ENCODE measurements at regions not wholly inside any gene's neighbourhood (a gene's known extent, or its start where the extent isn't known, plus 50 kb on each side); places are given as distances from the start of the nearest gene placed in this dataset.

- no peak for TF ChIP-seq CTCF (IDR thresholded peaks at IDR 0.05; ENCODE audit: unreplicated experiment)
- Mint-ChIP-seq H3K4me3 (ENCODE audit: unreplicated experiment) (no peak overlapping the region), H3K27me3 (ENCODE audit: insufficient read depth, unreplicated experiment) (no peaks in the 10 kb centered on the region), H3K9me3 (ENCODE audit: unreplicated experiment) (no peaks in the 10 kb centered on the region), H3K27ac (ENCODE audit: low read depth, unreplicated experiment) (no peak overlapping the region), H3K36me3 (ENCODE audit: insufficient read depth, unreplicated experiment) (no peaks in the 10 kb centered on the region), H3K4me1 (ENCODE audit: insufficient read depth, unreplicated experiment) (no peaks in the 10 kb centered on the region)
- POLR2A ChIA-PET = no interaction called here
- no TSS peak for BruUV-seq (replicated peaks)
- intact Hi-C loops (cut with micrococcal nuclease) = no loop called here
- DNase-seq (ENCODE audit: unreplicated experiment) = no peak
- CTCF ChIA-PET = interaction anchor here (0.9 kb wide), 1 partner anchor 10 kb away, joined by 3 read pairs; no protein-coding TSS in a partner anchor
Measured at GRCh38 chr2:193808877-193809276, 1614.1 kb upstream of the TMEFF2 start.

- Mint-ChIP-seq H3K27me3 (ENCODE audit: insufficient read depth, unreplicated experiment) (no peaks in the 10 kb centered on the region), H3K27ac (ENCODE audit: low read depth, unreplicated experiment) (no peak overlapping the region), H3K36me3 (ENCODE audit: insufficient read depth, unreplicated experiment) (no peaks in the 10 kb centered on the region), H3K4me1 (ENCODE audit: insufficient read depth, unreplicated experiment) (no peaks in the 10 kb centered on the region), H3K4me3 (ENCODE audit: unreplicated experiment) (no peak overlapping the region), H3K9me3 (ENCODE audit: unreplicated experiment) (no peaks in the 10 kb centered on the region)
- no peak for TF ChIP-seq CTCF (IDR thresholded peaks at IDR 0.05; ENCODE audit: unreplicated experiment)
- POLR2A ChIA-PET = no interaction called here
- BruUV-seq (replicated peaks) = no TSS peak
- intact Hi-C loops (cut with micrococcal nuclease) = no loop called here
- CTCF ChIA-PET = interaction anchor here (0.6 kb wide), 1 partner anchor 111 kb away, joined by 4 read pairs; no protein-coding TSS in a partner anchor
- DNase-seq (ENCODE audit: unreplicated experiment) = no peak
Measured at GRCh38 chr2:193806088-193806774, 1611.5 kb upstream of the TMEFF2 start.

GRCh38 chr2:193796847-193797246 is 1602.1 kb upstream of the TMEFF2 start:
- intact Hi-C loops (cut with micrococcal nuclease) = no loop called here
- TF ChIP-seq CTCF (IDR thresholded peaks at IDR 0.05; ENCODE audit: unreplicated experiment) = no peak
- Mint-ChIP-seq H3K36me3 (ENCODE audit: insufficient read depth, unreplicated experiment) (no peaks in the 10 kb centered on the region), H3K9me3 (ENCODE audit: unreplicated experiment) (no peaks in the 10 kb centered on the region), H3K4me1 (ENCODE audit: insufficient read depth, unreplicated experiment) (peaks cover 5% of the 10 kb centered on the region), H3K4me3 (ENCODE audit: unreplicated experiment) (no peak overlapping the region), H3K27ac (ENCODE audit: low read depth, unreplicated experiment) (no peak overlapping the region), H3K27me3 (ENCODE audit: insufficient read depth, unreplicated experiment) (no peaks in the 10 kb centered on the region)
- CTCF ChIA-PET = no interaction called here
- no TSS peak for BruUV-seq (replicated peaks)
- DNase-seq (ENCODE audit: unreplicated experiment) = no peak
- POLR2A ChIA-PET = no interaction called here

GRCh38 chr2:193793914-193794313 is 1599.2 kb upstream of the TMEFF2 start:
- H3K9me3 Mint-ChIP-seq (ENCODE audit: unreplicated experiment) = no peaks in the 10 kb centered on the region
- CTCF ChIA-PET = no interaction called here
- intact Hi-C loops (cut with micrococcal nuclease) = no loop called here
- BruUV-seq (replicated peaks) = no TSS peak
- no peak for TF ChIP-seq CTCF (IDR thresholded peaks at IDR 0.05; ENCODE audit: unreplicated experiment)
- H3K4me1 Mint-ChIP-seq (ENCODE audit: insufficient read depth, unreplicated experiment) = peaks cover 5% of the 10 kb centered on the region
- POLR2A ChIA-PET = interaction anchor here (0.7 kb wide), 1 partner anchor 141 kb away, joined by 4 read pairs; no protein-coding TSS in a partner anchor
- no peaks in the 10 kb centered on the region for H3K27me3 Mint-ChIP-seq (ENCODE audit: insufficient read depth, unreplicated experiment)
- H3K4me3 Mint-ChIP-seq (ENCODE audit: unreplicated experiment) = peak overlapping the region; percentile 1
- peak; percentile 34 for DNase-seq (ENCODE audit: unreplicated experiment)
- peak overlapping the region; percentile 80 for H3K27ac Mint-ChIP-seq (ENCODE audit: low read depth, unreplicated experiment)
- H3K36me3 Mint-ChIP-seq (ENCODE audit: insufficient read depth, unreplicated experiment) = no peaks in the 10 kb centered on the region
